Stomach smooth muscle (tissue), 2 donors: ENCODE measurements at regions not wholly inside any gene's neighbourhood (a gene's known extent, or its start where the extent isn't known, plus 50 kb on each side); places are given as distances from the start of the nearest gene placed in this dataset.
"Not testable (repeated sequence)": the region's sequence is repeated elsewhere in the genome, so short reads cannot be mapped to it uniquely, and the experiment has no call there.

Source experiments
- H3K27ac ChIP-seq: one replicate; pipeline ENCODE4 v1.7.0; 2013; ENCODE audit warnings: mild to moderate bottlenecking, low read length, inconsistent platforms
- H3K27me3 ChIP-seq, 2 donors: one replicate each; pipeline ENCODE4 v1.7.0; 2013; ENCODE audit warnings: low read length in 2 of 2; ENCODE audit not compliant: insufficient read depth in 2 of 2, control insufficient read depth in 1 of 2
- H3K36me3 ChIP-seq, 2 donors: one replicate each; pipeline ENCODE4 v1.7.0; 2013; ENCODE audit warnings: low read length in 2 of 2; ENCODE audit not compliant: control insufficient read depth in 2 of 2, insufficient read depth in 2 of 2
- H3K4me1 ChIP-seq: one replicate; pipeline ENCODE4 v1.7.0; 2013; ENCODE audit warnings: low read length; ENCODE audit not compliant: control insufficient read depth, insufficient read depth
- H3K4me3 ChIP-seq, 2 donors: one replicate each; pipeline ENCODE4 v1.7.0; 2013; ENCODE audit warnings: low read length in 2 of 2
- H3K9ac ChIP-seq, 2 donors: one replicate each; pipeline ENCODE4 v1.7.0; 2013; ENCODE audit warnings: low read length in 2 of 2, mild to moderate bottlenecking in 1 of 2
- H3K9me3 ChIP-seq, 2 donors: one replicate each; pipeline ENCODE4 v1.7.0; 2013; ENCODE audit warnings: low read length in 2 of 2; ENCODE audit not compliant: control insufficient read depth in 2 of 2
- donor health status: healthy.
- donor health status: Pancreatic carcinoma.

GRCh38 chr4:152193059-152193458 is 342.8 kb downstream of the FBXW7 start:
- H3K36me3 ChIP-seq, result no peaks in the 10 kb centered on the region
- H3K4me3 ChIP-seq, result no peak overlapping the region
- H3K4me1 ChIP-seq, result no peaks in the 10 kb centered on the region
- no peaks in the 10 kb centered on the region for H3K9me3 ChIP-seq
- no peaks in the 10 kb centered on the region for H3K27me3 ChIP-seq
- no peak overlapping the region for H3K9ac ChIP-seq
- no peak overlapping the region for H3K27ac ChIP-seq

DNA sequence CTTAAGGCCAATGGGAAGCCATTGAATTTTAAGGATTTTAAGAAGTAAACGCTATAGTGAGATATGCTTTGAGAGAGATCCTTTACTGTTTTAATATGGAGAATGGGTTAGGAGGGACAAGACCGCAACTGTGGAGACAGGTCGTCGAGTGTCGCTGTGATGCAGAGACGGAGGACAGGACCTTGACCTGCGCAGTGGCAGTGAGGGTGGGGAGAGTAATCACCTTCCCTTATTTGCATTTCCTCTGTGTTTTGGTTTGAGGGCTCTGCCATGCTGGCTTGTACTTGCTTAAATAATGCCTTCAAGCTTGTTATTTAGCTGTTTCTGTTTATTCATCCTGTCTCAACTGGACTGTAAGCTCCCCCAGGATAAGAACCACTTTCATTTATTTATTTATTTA is 345.0 kb downstream of the FBXW7 start:
- Histone ChIP-seq H3K36me3 (no peaks in the 10 kb centered on the region), H3K9me3 (no peaks in the 10 kb centered on the region), H3K4me1 (no peaks in the 10 kb centered on the region), H3K27me3 (no peaks in the 10 kb centered on the region), H3K4me3 (no peak overlapping the region), H3K27ac (no peak overlapping the region), H3K9ac (no peak overlapping the region)

GRCh38 chr4:152189451-152190179 is 346.3 kb downstream of the FBXW7 start:
- Histone ChIP-seq H3K36me3 (no peaks in the 10 kb centered on the region), H3K4me1 (no peaks in the 10 kb centered on the region), H3K9ac (no peak overlapping the region), H3K9me3 (no peaks in the 10 kb centered on the region), H3K27ac (no peak overlapping the region), H3K27me3 (no peaks in the 10 kb centered on the region), H3K4me3 (no peak overlapping the region)

GRCh38 chr4:152188801-152189200 is 347.1 kb downstream of the FBXW7 start:
- no peaks in the 10 kb centered on the region for H3K4me1 ChIP-seq
- no peak overlapping the region for H3K9ac ChIP-seq

GRCh38 chr4:152187693-152188092 is 348.2 kb downstream of the FBXW7 start:
- H3K27ac ChIP-seq, result no peak overlapping the region
- peaks cover 4 to 7% of the 10 kb centered on the region in 2 donors for H3K9me3 ChIP-seq
- no peak overlapping the region for H3K9ac ChIP-seq
- H3K4me3 ChIP-seq, result no peak overlapping the region
- H3K4me1 ChIP-seq, result no peaks in the 10 kb centered on the region
- no peaks in the 10 kb centered on the region for H3K27me3 ChIP-seq
- H3K36me3 ChIP-seq, result no peaks in the 10 kb centered on the region

More at GRCh38 chr4:152188801-152189200, 347.1 kb downstream of the FBXW7 start:
- Histone ChIP-seq H3K27me3 (no peaks in the 10 kb centered on the region), H3K4me3 (no peak overlapping the region), H3K36me3 (no peaks in the 10 kb centered on the region), H3K9me3 (peaks cover under 1 to 2% of the 10 kb centered on the region in 2 donors), H3K27ac (no peak overlapping the region)

DNA sequence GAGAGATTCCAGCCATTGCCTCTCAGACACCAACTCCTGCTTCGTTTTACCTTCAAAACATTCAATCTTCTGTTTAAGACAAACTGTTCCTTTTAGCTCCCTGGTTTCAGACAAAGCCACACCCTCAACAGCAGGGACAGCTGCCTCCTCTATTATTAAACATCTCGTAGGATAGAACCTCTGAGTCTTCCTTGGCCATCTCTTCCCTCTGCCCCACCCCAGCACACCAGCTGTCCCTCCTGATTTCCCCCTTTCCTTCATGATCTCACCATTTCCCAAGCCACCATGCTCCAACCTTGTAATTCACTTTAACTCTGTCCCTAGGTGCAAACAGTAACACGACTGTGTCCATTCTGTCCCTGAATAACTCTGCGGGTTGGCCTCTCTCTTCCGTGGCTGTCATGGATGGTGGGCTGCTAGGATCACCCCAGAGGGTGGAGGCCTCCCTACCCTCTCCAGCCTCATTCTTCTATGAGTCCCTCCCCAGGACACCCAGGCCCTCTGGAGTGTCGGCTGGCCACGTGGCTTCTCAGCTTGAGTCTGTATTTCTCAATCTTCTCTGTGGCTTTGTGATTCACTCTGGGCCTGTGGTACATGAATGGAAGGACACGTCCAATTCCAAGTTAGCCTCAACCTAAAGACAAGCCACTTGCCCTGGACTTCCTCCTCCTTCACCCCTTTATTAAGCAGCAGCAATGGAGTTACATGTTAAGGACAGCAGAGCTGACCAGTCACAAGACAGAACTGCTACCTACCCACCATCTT is 349.9 kb downstream of the FBXW7 start:
- Histone ChIP-seq H3K27ac (no peak overlapping the region), H3K9ac (no peak overlapping the region), H3K4me1 (no peaks in the 10 kb centered on the region), H3K27me3 (no peaks in the 10 kb centered on the region), H3K4me3 (no peak overlapping the region), H3K36me3 (no peaks in the 10 kb centered on the region), H3K9me3 (peaks cover 4 to 7% of the 10 kb centered on the region in 2 donors)

DNA sequence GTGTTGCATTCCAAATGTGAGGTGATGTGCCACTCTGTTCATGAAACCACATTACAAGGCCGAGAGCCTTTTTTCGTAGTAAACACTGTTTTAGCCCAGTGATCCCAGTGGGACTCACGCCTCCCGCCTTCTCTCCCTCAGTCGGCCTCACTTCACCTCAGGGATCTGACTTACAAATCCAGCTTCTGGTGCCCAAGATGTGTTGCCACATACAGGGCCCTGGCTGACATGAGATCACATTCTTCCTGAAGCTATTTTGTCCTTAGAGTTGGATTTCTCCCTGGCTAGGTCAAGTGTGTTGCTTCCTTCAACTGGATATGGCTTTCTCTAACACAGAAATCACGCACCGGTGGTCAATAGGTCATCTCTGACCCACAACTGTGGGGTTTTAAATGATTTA is 354.7 kb downstream of the FBXW7 start:
- Histone ChIP-seq H3K36me3 (no peaks in the 10 kb centered on the region), H3K9me3 (peaks cover 4 to 7% of the 10 kb centered on the region in 2 donors), H3K4me3 (no peak overlapping the region), H3K27ac (no peak overlapping the region), H3K4me1 (no peaks in the 10 kb centered on the region), H3K27me3 (no peaks in the 10 kb centered on the region), H3K9ac (no peak overlapping the region)

GRCh38 chr4:152180369-152180768 is 355.5 kb downstream of the FBXW7 start:
- Histone ChIP-seq H3K4me1 (no peaks in the 10 kb centered on the region), H3K9me3 (peaks cover 4 to 7% of the 10 kb centered on the region in 2 donors), H3K27ac (no peak overlapping the region), H3K4me3 (no peak overlapping the region), H3K27me3 (no peaks in the 10 kb centered on the region), H3K36me3 (no peaks in the 10 kb centered on the region), H3K9ac (no peak overlapping the region)

DNA sequence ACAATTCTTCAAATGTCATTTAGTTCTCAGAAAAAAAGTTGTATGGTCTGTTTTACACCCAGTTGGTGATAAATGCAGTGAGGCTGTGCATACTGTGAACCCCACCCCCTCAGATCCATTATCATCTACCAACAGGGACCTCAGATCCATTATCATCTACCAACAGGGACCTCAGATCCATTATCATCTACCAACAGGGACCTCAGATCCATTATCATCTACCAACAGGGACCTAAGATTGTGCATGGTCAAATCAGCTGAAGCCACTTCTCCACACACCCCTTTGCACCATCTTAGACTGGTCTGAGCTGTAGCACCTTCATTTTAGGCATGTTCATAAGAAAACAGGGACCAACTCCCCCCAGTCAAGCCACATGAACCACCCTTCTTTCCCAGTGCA is 358.4 kb downstream of the FBXW7 start:
- H3K27ac ChIP-seq, H3K9ac ChIP-seq, H3K27me3 ChIP-seq, H3K36me3 ChIP-seq, H3K9me3 ChIP-seq, H3K4me3 ChIP-seq, H3K4me1 ChIP-seq: not testable (repeated sequence)

- Histone ChIP-seq H3K9ac (no peak overlapping the region), H3K4me3 (no peak overlapping the region), H3K4me1 (no peaks in the 10 kb centered on the region), H3K9me3 (no peaks in the 10 kb centered on the region), H3K27me3 (no peaks in the 10 kb centered on the region), H3K36me3 (no peaks in the 10 kb centered on the region), H3K27ac (no peak overlapping the region)
Measured at GRCh38 chr4:152176627-152177214, 359.2 kb downstream of the FBXW7 start.

GRCh38 chr4:152175586-152175985 is 360.3 kb downstream of the FBXW7 start:
- H3K4me1 ChIP-seq, result no peaks in the 10 kb centered on the region
- no peaks in the 10 kb centered on the region for H3K36me3 ChIP-seq
- no peak overlapping the region for H3K27ac ChIP-seq
- H3K9me3 ChIP-seq, result no peaks in the 10 kb centered on the region
- no peak overlapping the region for H3K9ac ChIP-seq
- H3K4me3 ChIP-seq, result no peak overlapping the region
- H3K27me3 ChIP-seq, result no peaks in the 10 kb centered on the region
